CD4-positive, alpha-beta T cell (primary cell): ENCODE measurements at regions not wholly inside any gene's neighbourhood (a gene's known extent, or its start where the extent isn't known, plus 50 kb on each side); places are given as distances from the start of the nearest gene placed in this dataset.

Source experiments
- ATAC-seq: fragments of 200-7000 bp; cut with Tn5 transposase; one replicate; pipeline ENCODE4 v1.10.0; 2022; ENCODE audit warnings: mild to moderate bottlenecking; ENCODE audit not compliant: poor library complexity
- CTCF ChIA-PET: fragments of 350-600 bp; sonication (Branson Sonifier 250); formaldehyde crosslinking; loops from one replicate; lab custom pipeline; 2021; ENCODE audit warnings: antibody characterized with exemption, inconsistent platforms; lab: Charles Lee
- POLR2A ChIA-PET: fragments of 350-600 bp; sonication (Branson Sonifier 250); formaldehyde crosslinking; loops from one replicate; lab custom pipeline; 2021; ENCODE audit warnings: antibody characterized with exemption, inconsistent platforms; lab: Charles Lee
- DNase-seq, 14 experiments: peaks; one replicate each; pipeline ENCODE4 v3.0.0-alpha.2; 2013 to 2020; ENCODE audit warnings: mixed read lengths in 2 of 14
- H3K27ac ChIP-seq, 2 donors: one replicate each; pipeline versions ENCODE4 v1.5.1 to v1.7.0; 2013; ENCODE audit warnings: low read length in 2 of 2, low read depth in 1 of 2, mild to moderate bottlenecking in 1 of 2
- H3K27me3 ChIP-seq, 2 experiments: 1 replicate in 1 of 2; 2 replicates in 1 of 2; pipeline versions ENCODE4 v1.6.1 to v1.7.0; 2013; ENCODE audit warnings: low read length in 2 of 2, control low read depth in 1 of 2, mild to moderate bottlenecking in 1 of 2, moderate library complexity in 1 of 2; ENCODE audit not compliant: insufficient read depth in 2 of 2, control insufficient read depth in 1 of 2
- H3K36me3 ChIP-seq: one replicate; pipeline ENCODE4 v1.6.1; 2013; ENCODE audit warnings: low read length, control low read depth; ENCODE audit not compliant: insufficient read depth
- H3K4me1 ChIP-seq: one replicate; pipeline ENCODE4 v1.6.1; 2013; ENCODE audit warnings: low read length, control low read depth; ENCODE audit not compliant: insufficient read depth
- H3K4me3 ChIP-seq: one replicate; pipeline ENCODE4 v1.5.1; 2013; ENCODE audit warnings: mild to moderate bottlenecking, low read length, moderate library complexity
- H3K9me3 ChIP-seq, 2 experiments: 1 replicate in 1 of 2; 2 replicates in 1 of 2; pipeline versions ENCODE4 v1.6.1 to v1.7.0; 2013; ENCODE audit warnings: low read length in 2 of 2, mild to moderate bottlenecking in 2 of 2, control low read depth in 1 of 2, moderate library complexity in 1 of 2; ENCODE audit not compliant: control insufficient read depth in 1 of 2, insufficient read depth in 1 of 2
- H3K27ac Mint-ChIP-seq: one replicate; pipeline ENCODE4 v1.8.0; 2020; ENCODE audit warnings: mixed read lengths
- H3K27me3 Mint-ChIP-seq: one replicate; pipeline ENCODE4 v1.8.0; 2021; ENCODE audit warnings: mixed read lengths
- H3K36me3 Mint-ChIP-seq: one replicate; pipeline ENCODE4 v1.8.0; 2021; ENCODE audit warnings: low read depth, mixed read lengths
- H3K4me1 Mint-ChIP-seq: one replicate; pipeline ENCODE4 v1.8.0; 2021; ENCODE audit warnings: low read depth, mixed read lengths
- H3K4me3 Mint-ChIP-seq: one replicate; pipeline ENCODE4 v1.8.0; 2020; ENCODE audit warnings: mild to moderate bottlenecking, mixed read lengths
- H3K9me3 Mint-ChIP-seq: one replicate; pipeline ENCODE4 v1.8.0; 2020; ENCODE audit warnings: mixed read lengths
- CTCF ChIP-seq: fragments of 200-600 bp; IDR thresholded peaks from one replicate; pipeline ENCODE4 v1.8.0; 2022; ENCODE audit warnings: antibody characterized with exemption, mild to moderate bottlenecking
- intact Hi-C, 2 experiments: fragments of 100-400 bp; cut with DNase I in 1 of 2; cut with micrococcal nuclease in 1 of 2; formaldehyde crosslinking; loops; one replicate each; pipeline versions ENCODE4 v1.15.1 to v1.9.0; 2023 to 2025; cut with DNase I, micrococcal nuclease

DNA sequence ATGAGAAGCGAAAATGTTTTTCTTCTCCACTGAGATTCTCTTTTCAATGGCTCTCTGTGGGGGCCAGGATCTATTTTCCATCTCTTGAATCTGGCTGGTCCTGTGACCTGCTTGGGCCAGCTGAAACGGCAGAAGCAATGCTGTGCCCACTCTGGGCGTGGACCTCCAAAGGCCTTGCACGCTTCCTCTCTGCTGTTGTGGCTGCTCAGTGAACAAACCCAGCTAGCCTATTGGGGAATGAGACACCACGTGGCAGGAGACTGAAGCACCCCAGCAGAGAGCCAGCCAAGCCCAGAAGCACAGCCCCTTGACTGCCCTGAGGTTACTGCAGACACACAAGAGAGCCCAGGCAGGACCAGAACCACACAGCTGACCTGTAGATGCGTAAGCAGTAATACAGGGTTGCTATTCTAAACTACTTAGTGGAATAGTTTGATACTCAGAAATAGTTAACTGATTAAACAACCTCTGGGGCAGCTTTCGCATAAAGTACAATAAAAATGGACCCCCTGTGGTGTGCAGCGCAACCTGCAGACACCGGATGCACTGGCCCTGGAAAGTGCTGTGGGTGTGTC, 221.7 kb upstream of the SH3BP4 start:
- Mint-ChIP-seq H3K36me3 (no peaks in the 10 kb centered on the region), H3K9me3 (peaks cover 7% of the 10 kb centered on the region), H3K27me3 (peaks cover 20% of the 10 kb centered on the region), H3K4me1 (no peaks in the 10 kb centered on the region), H3K4me3 (no peak overlapping the region), H3K27ac (no peak overlapping the region)
- Histone ChIP-seq H3K27ac (no peak overlapping the region), H3K27me3 (peaks cover 0 to 3% of the 10 kb centered on the region in 2 experiments), H3K9me3 (peaks cover 0 to 4% of the 10 kb centered on the region in 2 experiments), H3K36me3 (no peaks in the 10 kb centered on the region), H3K4me1 (no peaks in the 10 kb centered on the region), H3K4me3 (no peak overlapping the region)
- intact Hi-C loops: no loop called here
- no peak for DNase-seq
- POLR2A ChIA-PET: no interaction called here
- TF ChIP-seq CTCF: no peak
- CTCF ChIA-PET: no interaction called here
- ATAC-seq: no peak

GRCh38 chr2:234725528-234726264, 226.1 kb upstream of the SH3BP4 start:
- no peak overlapping the region for H3K27ac ChIP-seq
- no peaks in the 10 kb centered on the region for H3K4me1 ChIP-seq
- no peak for TF ChIP-seq CTCF
- H3K27me3 ChIP-seq: no peaks in the 10 kb centered on the region
- CTCF ChIA-PET: no interaction called here
- Mint-ChIP-seq H3K9me3 (no peaks in the 10 kb centered on the region), H3K36me3 (no peaks in the 10 kb centered on the region), H3K27ac (no peak overlapping the region), H3K4me1 (no peaks in the 10 kb centered on the region), H3K4me3 (no peak overlapping the region), H3K27me3 (peaks cover 14% of the 10 kb centered on the region)
- ATAC-seq (no peak), DNase-seq (no peak)
- H3K36me3 ChIP-seq: no peaks in the 10 kb centered on the region
- H3K9me3 ChIP-seq: no peaks in the 10 kb centered on the region
- no peak overlapping the region for H3K4me3 ChIP-seq
- POLR2A ChIA-PET: no interaction called here
- intact Hi-C loops: no loop called here

- TF ChIP-seq CTCF: no peak
- ATAC-seq: no peak
- Histone ChIP-seq H3K4me1 (no peaks in the 10 kb centered on the region), H3K9me3 (no peaks in the 10 kb centered on the region), H3K36me3 (no peaks in the 10 kb centered on the region), H3K27me3 (no peaks in the 10 kb centered on the region), H3K27ac (no peak overlapping the region), H3K4me3 (no peak overlapping the region)
- ChIA-PET CTCF (no interaction called here), POLR2A (no interaction called here)
- no peak for DNase-seq
- no peak overlapping the region for H3K27ac Mint-ChIP-seq
- H3K9me3 Mint-ChIP-seq: no peaks in the 10 kb centered on the region
- H3K27me3 Mint-ChIP-seq: peaks cover 16% of the 10 kb centered on the region
- H3K4me3 Mint-ChIP-seq: no peak overlapping the region
- H3K36me3 Mint-ChIP-seq: no peaks in the 10 kb centered on the region
- H3K4me1 Mint-ChIP-seq: no peaks in the 10 kb centered on the region
- intact Hi-C loops: no loop called here
These were observed 227.0 kb upstream of the SH3BP4 start for GRCh38 chr2:234724850-234725249.
